DND-41 (cell line): ENCODE measurements at regions not wholly inside any gene's neighbourhood (a gene's known extent, or its start where the extent isn't known, plus 50 kb on each side); places are given as distances from the start of the nearest gene placed in this dataset.

Source experiments
- ATAC-seq: fragments of 200-7000 bp; cut with Tn5 transposase; 3 replicates; pipeline ENCODE4 v1.9.1; 2021; ENCODE audit warnings: low read depth; ENCODE audit not compliant: insufficient read depth
- DNase-seq: peaks from one replicate; pipeline ENCODE4 v3.0.0-alpha.2; 2020
- H2AFZ ChIP-seq: 2 replicates; pipeline ENCODE4 v1.6.0; 2012; ENCODE audit warnings: low read depth, low read length
- H3K27ac ChIP-seq: 2 replicates; pipeline ENCODE4 v1.5.1; 2012; ENCODE audit warnings: low read length, inconsistent platforms
- H3K27me3 ChIP-seq: fragments of 200-600 bp; sonication (generic); 2 replicates; pipeline ENCODE4 v1.6.0; 2012; ENCODE audit warnings: low read length, mild to moderate bottlenecking, inconsistent platforms; ENCODE audit not compliant: insufficient read depth, poor library complexity
- H3K36me3 ChIP-seq: 2 replicates; pipeline ENCODE4 v1.5.1; 2012; ENCODE audit warnings: low read length, inconsistent platforms; ENCODE audit not compliant: insufficient read depth
- H3K4me1 ChIP-seq: 2 replicates; pipeline ENCODE4 v1.5.1; 2012; ENCODE audit warnings: mild to moderate bottlenecking, low read length; ENCODE audit not compliant: insufficient read depth
- H3K4me2 ChIP-seq: 2 replicates; pipeline ENCODE4 v1.6.0; 2012; ENCODE audit warnings: mild to moderate bottlenecking, moderate library complexity, low read length, inconsistent platforms; ENCODE audit not compliant: insufficient read depth
- H3K4me3 ChIP-seq, 2 experiments: fragments of 200-600 bp in 1 of 2; shearing (Covaris generic) in 1 of 2; 2 replicates each; pipeline ENCODE4 v1.5.1; 2012 to 2016; ENCODE audit warnings: inconsistent platforms in 2 of 2, low read length in 2 of 2, mild to moderate bottlenecking in 2 of 2, low read depth in 1 of 2, moderate library complexity in 1 of 2
- H3K79me2 ChIP-seq: 2 replicates; pipeline ENCODE4 v1.6.0; 2012; ENCODE audit warnings: low read length, inconsistent platforms; ENCODE audit not compliant: insufficient read depth
- H3K9ac ChIP-seq: 2 replicates; pipeline ENCODE4 v1.6.0; 2012; ENCODE audit warnings: low read depth, mild to moderate bottlenecking, inconsistent platforms, low read length, moderate library complexity
- H3K9me3 ChIP-seq: 2 replicates; pipeline ENCODE4 v1.5.1; 2012; ENCODE audit warnings: low read length, moderate library complexity, mild to moderate bottlenecking, inconsistent platforms; ENCODE audit not compliant: insufficient read depth, severe bottlenecking
- H4K20me1 ChIP-seq: 2 replicates; pipeline ENCODE4 v1.6.0; 2012; ENCODE audit warnings: low read length; ENCODE audit not compliant: insufficient read depth
- CTCF ChIP-seq: IDR thresholded peaks from 2 replicates; pipeline ENCODE4 v1.5.1; 2012; ENCODE audit warnings: borderline replicate concordance, low read length, moderate library complexity, mild to moderate bottlenecking; ENCODE audit not compliant: poor library complexity, severe bottlenecking; ENCODE audit errors: extremely low read depth
- EZH2 ChIP-seq: IDR thresholded peaks from 3 replicates; pipeline ENCODE4 v1.6.1; 2012; ENCODE audit warnings: borderline replicate concordance, low read depth, mild to moderate bottlenecking, moderate library complexity, low read length, inconsistent platforms; ENCODE audit not compliant: severe bottlenecking

- no peaks in the 10 kb centered on the region for H3K36me3 ChIP-seq
- TF ChIP-seq EZH2 (no peak), CTCF (no peak)
- no peaks in the 10 kb centered on the region for H3K4me1 ChIP-seq
- no peaks in the 10 kb centered on the region for H3K79me2 ChIP-seq
- no peak for ATAC-seq
- no peak overlapping the region for H3K4me3 ChIP-seq
- no peaks in the 10 kb centered on the region for H3K27me3 ChIP-seq
- no peaks in the 10 kb centered on the region for H4K20me1 ChIP-seq
- H3K9ac ChIP-seq, result no peak overlapping the region
- no peak for DNase-seq
- H3K4me2 ChIP-seq, result no peak overlapping the region
- H2AFZ ChIP-seq, result no peak overlapping the region
- no peaks in the 10 kb centered on the region for H3K9me3 ChIP-seq
- H3K27ac ChIP-seq, result no peak overlapping the region
These were observed 428.1 kb upstream of the NOX3 start for GRCh38 chr6:155883741-155884140.

GRCh38 chr6:155883334-155883731 lies 427.7 kb upstream of the NOX3 start:
- H3K4me3 ChIP-seq, result no peak overlapping the region
- no peaks in the 10 kb centered on the region for H3K4me1 ChIP-seq
- H3K36me3 ChIP-seq, result no peaks in the 10 kb centered on the region
- H3K79me2 ChIP-seq, result no peaks in the 10 kb centered on the region
- no peak overlapping the region for H3K27ac ChIP-seq
- H3K4me2 ChIP-seq, result no peak overlapping the region
- no peak for DNase-seq
- TF ChIP-seq EZH2 (no peak), CTCF (no peak)
- H2AFZ ChIP-seq, result no peak overlapping the region
- no peaks in the 10 kb centered on the region for H3K27me3 ChIP-seq
- ATAC-seq, result no peak
- no peaks in the 10 kb centered on the region for H4K20me1 ChIP-seq
- no peak overlapping the region for H3K9ac ChIP-seq
- H3K9me3 ChIP-seq, result no peaks in the 10 kb centered on the region

GRCh38 chr6:155882527-155883333 lies 427.1 kb upstream of the NOX3 start:
- H3K79me2 ChIP-seq, result no peaks in the 10 kb centered on the region
- H3K4me3 ChIP-seq, result no peak overlapping the region
- no peaks in the 10 kb centered on the region for H3K4me1 ChIP-seq
- ATAC-seq (no peak), DNase-seq (no peak)
- no peak overlapping the region for H2AFZ ChIP-seq
- TF ChIP-seq CTCF, result no peak
- no peak for TF ChIP-seq EZH2
- H3K36me3 ChIP-seq, result no peaks in the 10 kb centered on the region
- no peak overlapping the region for H3K4me2 ChIP-seq
- no peaks in the 10 kb centered on the region for H4K20me1 ChIP-seq
- no peak overlapping the region for H3K9ac ChIP-seq
- no peak overlapping the region for H3K27ac ChIP-seq
- H3K9me3 ChIP-seq, result no peaks in the 10 kb centered on the region
- no peaks in the 10 kb centered on the region for H3K27me3 ChIP-seq
